GM23338 (cell line): ENCODE measurements at regions not wholly inside any gene's neighbourhood (a gene's known extent, or its start where the extent isn't known, plus 50 kb on each side); places are given as distances from the start of the nearest gene placed in this dataset.

Experiments
- CREB1 ChIP-seq: fragments of 250-450 bp; sonication (Bioruptor Pico); IDR thresholded peaks from 2 replicates; pipeline ENCODE4 v1.5.0; 2020; ENCODE audit warnings: low read depth, mild to moderate bottlenecking, moderate library complexity
- CTCF ChIP-seq, 2 experiments: fragments of 200-600 bp in 1 of 2; sonication (generic) in 1 of 2; conservative IDR thresholded peaks; 2 replicates each; pipeline versions ENCODE4 v1.5.1 to v1.6.1; 2016 to 2017; ENCODE audit warnings: antibody characterized with exemption in 2 of 2, low read depth in 2 of 2, mild to moderate bottlenecking in 2 of 2, moderate library complexity in 1 of 2
- ETS1 ChIP-seq: IDR thresholded peaks from 2 replicates; pipeline ENCODE4 v1.6.1; 2016; ENCODE audit warnings: antibody characterized with exemption
- EZH2 ChIP-seq: fragments of 200-600 bp; sonication (generic); IDR thresholded peaks from one replicate; pipeline ENCODE4 v1.8.0; 2017; ENCODE audit warnings: antibody characterized with exemption, mild to moderate bottlenecking, low read depth; ENCODE audit not compliant: unreplicated experiment
- EZH2phosphoT487 ChIP-seq: fragments of 200-600 bp; sonication (generic); IDR thresholded peaks from one replicate; pipeline ENCODE4 v1.8.1; 2018; ENCODE audit warnings: antibody characterized with exemption; ENCODE audit not compliant: unreplicated experiment
- JUNB ChIP-seq: IDR thresholded peaks from one replicate; pipeline ENCODE4 v1.6.1; 2016; ENCODE audit warnings: antibody characterized with exemption; ENCODE audit not compliant: unreplicated experiment
- NANOG ChIP-seq: IDR thresholded peaks from 2 replicates; pipeline ENCODE4 v1.6.1; 2016; ENCODE audit warnings: antibody characterized with exemption, borderline replicate concordance
- POLR2AphosphoS5 ChIP-seq: IDR thresholded peaks from 2 replicates; pipeline ENCODE4 v1.6.1; 2016; ENCODE audit warnings: antibody characterized with exemption, low read depth
- REST ChIP-seq: IDR thresholded peaks from one replicate; pipeline ENCODE4 v1.6.1; 2018; ENCODE audit warnings: antibody characterized with exemption; ENCODE audit not compliant: unreplicated experiment
- STAT1 ChIP-seq: IDR thresholded peaks from one replicate; pipeline ENCODE4 v1.6.1; 2016; ENCODE audit warnings: antibody characterized with exemption; ENCODE audit not compliant: unreplicated experiment
- ZNF114 ChIP-seq: fragments of 250-450 bp; sonication (Bioruptor Pico); IDR thresholded peaks from 2 replicates; pipeline ENCODE4 v1.5.0; 2020; ENCODE audit warnings: mild to moderate bottlenecking, moderate library complexity
- ZNF331 ChIP-seq: fragments of 250-450 bp; sonication (Bioruptor Pico); IDR thresholded peaks from 2 replicates; pipeline ENCODE4 v1.5.0; 2020; ENCODE audit warnings: low read depth, mild to moderate bottlenecking, moderate library complexity

GRCh38 chr1:59220356-59220755, 76.5 kb upstream of the FGGY start:
- TF ChIP-seq CTCF (conservative IDR thresholded peaks at IDR 0.05; ENCODE audit: low read depth in 2 of 2), result no peak
- no peak for TF ChIP-seq POLR2AphosphoS5
- TF ChIP-seq EZH2, result no peak
- TF ChIP-seq REST, result no peak
- TF ChIP-seq ZNF331 (CRISPR knock-in tag), result no peak
- no peak for TF ChIP-seq JUNB
- TF ChIP-seq CREB1 (CRISPR knock-in tag), result no peak
- TF ChIP-seq ETS1, result no peak
- no peak for TF ChIP-seq EZH2phosphoT487
- TF ChIP-seq NANOG, result no peak
- no peak for TF ChIP-seq ZNF114 (CRISPR knock-in tag)
- no peak for TF ChIP-seq STAT1
